H7 (cell line): ENCODE measurements at regions not wholly inside any gene's neighbourhood (a gene's known extent, or its start where the extent isn't known, plus 50 kb on each side); places are given as distances from the start of the nearest gene placed in this dataset.

Source experiments
- DNase-seq: peaks from one replicate; pipeline ENCODE4 v3.0.0; 2012
- H3K27me3 ChIP-seq: 2 replicates; pipeline ENCODE4 v1.6.0; 2011; ENCODE audit warnings: mild to moderate bottlenecking, low read length; ENCODE audit not compliant: control insufficient read depth, insufficient read depth
- H3K36me3 ChIP-seq: replicated peaks from 2 replicates; pipeline ENCODE4 v1.5.1; 2011; ENCODE audit warnings: low read length; ENCODE audit not compliant: control insufficient read depth, insufficient read depth
- H3K4me3 ChIP-seq: 2 replicates; pipeline ENCODE4 v1.5.1; 2011; ENCODE audit warnings: low read depth, mild to moderate bottlenecking, control low read depth, low read length, moderate library complexity; ENCODE audit not compliant: insufficient read depth

GRCh38 chr20:19887556-19888268 is 129.4 kb upstream of the NAA20 start:
- DNase-seq = no peak
- H3K36me3 ChIP-seq = no peaks in the 10 kb centered on the region
- no peak overlapping the region for H3K4me3 ChIP-seq
- H3K27me3 ChIP-seq = no peaks in the 10 kb centered on the region

GRCh38 chr20:19888269-19888671 is 128.9 kb upstream of the NAA20 start:
- H3K27me3 ChIP-seq = no peaks in the 10 kb centered on the region
- H3K36me3 ChIP-seq = no peaks in the 10 kb centered on the region
- DNase-seq = no peak
- no peak overlapping the region for H3K4me3 ChIP-seq

GRCh38 chr20:19889011-19889953 is 127.9 kb upstream of the NAA20 start:
- Histone ChIP-seq H3K4me3 (no peak overlapping the region), H3K36me3 (no peaks in the 10 kb centered on the region), H3K27me3 (no peaks in the 10 kb centered on the region)
- no peak for DNase-seq

- Histone ChIP-seq H3K4me3 (no peak overlapping the region), H3K36me3 (no peaks in the 10 kb centered on the region), H3K27me3 (no peaks in the 10 kb centered on the region)
- DNase-seq = no peak
Measured at GRCh38 chr20:19890445-19891051, 126.6 kb upstream of the NAA20 start.

- Histone ChIP-seq H3K36me3 (no peaks in the 10 kb centered on the region), H3K4me3 (no peak overlapping the region), H3K27me3 (no peaks in the 10 kb centered on the region)
- no peak for DNase-seq
Measured at GRCh38 chr20:19893356-19893755, 123.8 kb upstream of the NAA20 start.

- no peak for DNase-seq
- Histone ChIP-seq H3K27me3 (no peaks in the 10 kb centered on the region), H3K36me3 (no peaks in the 10 kb centered on the region), H3K4me3 (no peak overlapping the region)
Measured at GRCh38 chr20:19895761-19896160, 121.4 kb upstream of the NAA20 start.

GRCh38 chr20:19897891-19898290 is 119.3 kb upstream of the NAA20 start:
- H3K27me3 ChIP-seq = no peaks in the 10 kb centered on the region
- H3K36me3 ChIP-seq = no peaks in the 10 kb centered on the region
- no peak overlapping the region for H3K4me3 ChIP-seq
- no peak for DNase-seq

- DNase-seq = no peak
- Histone ChIP-seq H3K4me3 (no peak overlapping the region), H3K36me3 (no peaks in the 10 kb centered on the region), H3K27me3 (no peaks in the 10 kb centered on the region)
Measured at GRCh38 chr20:19901226-19901625, 115.9 kb upstream of the NAA20 start.

GRCh38 chr20:19903168-19903811 is 113.9 kb upstream of the NAA20 start:
- no peaks in the 10 kb centered on the region for H3K36me3 ChIP-seq
- DNase-seq = no peak
- no peaks in the 10 kb centered on the region for H3K27me3 ChIP-seq
- no peak overlapping the region for H3K4me3 ChIP-seq

GRCh38 chr20:19907326-19908056 is 109.7 kb upstream of the NAA20 start:
- Histone ChIP-seq H3K36me3 (no peaks in the 10 kb centered on the region), H3K4me3 (no peak overlapping the region), H3K27me3 (no peaks in the 10 kb centered on the region)
- no peak for DNase-seq

GRCh38 chr20:19908576-19908975 is 108.6 kb upstream of the NAA20 start:
- H3K4me3 ChIP-seq = no peak overlapping the region
- DNase-seq = no peak
- H3K27me3 ChIP-seq = no peaks in the 10 kb centered on the region
- no peaks in the 10 kb centered on the region for H3K36me3 ChIP-seq

GRCh38 chr20:19909725-19910124 is 107.4 kb upstream of the NAA20 start:
- Histone ChIP-seq H3K36me3 (no peaks in the 10 kb centered on the region), H3K4me3 (no peak overlapping the region), H3K27me3 (no peaks in the 10 kb centered on the region)
- DNase-seq = no peak

- no peak for DNase-seq
- no peak overlapping the region for H3K4me3 ChIP-seq
- H3K36me3 ChIP-seq = no peaks in the 10 kb centered on the region
- H3K27me3 ChIP-seq = no peaks in the 10 kb centered on the region
Measured at GRCh38 chr20:19911810-19912382, 105.3 kb upstream of the NAA20 start.

GRCh38 chr20:19913349-19913748 is 103.8 kb upstream of the NAA20 start:
- no peaks in the 10 kb centered on the region for H3K27me3 ChIP-seq
- no peak overlapping the region for H3K4me3 ChIP-seq
- DNase-seq = no peak
- no peaks in the 10 kb centered on the region for H3K36me3 ChIP-seq
